ENCODE measurements at regions not wholly inside any gene's neighbourhood (a gene's known extent, or its start where the extent isn't known, plus 50 kb on each side); places are given as distances from the start of the nearest gene placed in this dataset.

GRCh38 chr20:24821391-24821790 lies 127.7 kb upstream of the CST7 start:
- no peak for TF ChIP-seq CTCF (conservative IDR thresholded peaks at IDR 0.05)
- TF ChIP-seq EZH2 (IDR thresholded peaks at IDR 0.05; ENCODE audit: low read depth): no peak

All from PC-9 (cell line).